ENCODE measurements at regions not wholly inside any gene's neighbourhood (a gene's known extent, or its start where the extent isn't known, plus 50 kb on each side); places are given as distances from the start of the nearest gene placed in this dataset.

- Histone ChIP-seq H3K9me3 (ENCODE audit: insufficient read depth, low read depth, low read length) (no peaks in the 10 kb centered on the region), H3K4me2 (ENCODE audit: low read depth, low read length, poor library complexity, severe bottlenecking) (no peak overlapping the region), H3K36me3 (ENCODE audit: insufficient read depth, low read length) (no peaks in the 10 kb centered on the region), H3K9ac (ENCODE audit: low read depth, low read length, poor library complexity, severe bottlenecking) (no peak overlapping the region), H3K27me3 (ENCODE audit: insufficient read depth, low read length, poor library complexity, severe bottlenecking) (no peaks in the 10 kb centered on the region), H3K79me2 (ENCODE audit: insufficient read depth, low read length) (no peaks in the 10 kb centered on the region), H3K4me1 (ENCODE audit: insufficient read depth, low read length, poor library complexity, severe bottlenecking) (no peaks in the 10 kb centered on the region), H2AFZ (ENCODE audit: low read length) (no peak overlapping the region), H3K9me2 (replicated peaks; ENCODE audit: low read depth, low read length) (no peaks in the 10 kb centered on the region), H3F3A (ENCODE audit: low read depth) (no peaks in the 10 kb centered on the region), H3K4me3 (ENCODE audit: low read length, poor library complexity, severe bottlenecking) (no peak overlapping the region), H4K20me1 (ENCODE audit: insufficient read depth, low read length, poor library complexity, severe bottlenecking) (no peaks in the 10 kb centered on the region)
- TF ChIP-seq CTCF (conservative IDR thresholded peaks at IDR 0.05; ENCODE audit: low read length) (no peak), EZH2phosphoT487 (IDR thresholded peaks at IDR 0.05; ENCODE audit: borderline replicate concordance) (no peak)
Observed at GRCh38 chr9:108205276-108205675, 650.5 kb downstream of the ACTL7B start.

GRCh38 chr9:108197899-108198298, 657.9 kb downstream of the ACTL7B start:
- H3K9ac ChIP-seq (ENCODE audit: low read depth, low read length, poor library complexity, severe bottlenecking): no peak overlapping the region
- H3K4me3 ChIP-seq (ENCODE audit: low read length, poor library complexity, severe bottlenecking): no peak overlapping the region
- H3K4me2 ChIP-seq (ENCODE audit: low read depth, low read length, poor library complexity, severe bottlenecking): no peak overlapping the region
- no peaks in the 10 kb centered on the region for H3F3A ChIP-seq (ENCODE audit: low read depth)
- H3K4me1 ChIP-seq (ENCODE audit: insufficient read depth, low read length, poor library complexity, severe bottlenecking): no peaks in the 10 kb centered on the region
- no peaks in the 10 kb centered on the region; the same call in 1 of the 2 replicates for H3K9me3 ChIP-seq (ENCODE audit: insufficient read depth, low read depth, low read length)
- H3K79me2 ChIP-seq (ENCODE audit: insufficient read depth, low read length): no peaks in the 10 kb centered on the region
- H2AFZ ChIP-seq (ENCODE audit: low read length): no peak overlapping the region
- H3K36me3 ChIP-seq (ENCODE audit: insufficient read depth, low read length): no peaks in the 10 kb centered on the region
- H4K20me1 ChIP-seq (ENCODE audit: insufficient read depth, low read length, poor library complexity, severe bottlenecking): no peaks in the 10 kb centered on the region
- H3K27me3 ChIP-seq (ENCODE audit: insufficient read depth, low read length, poor library complexity, severe bottlenecking): no peaks in the 10 kb centered on the region
- H3K9me2 ChIP-seq (replicated peaks; ENCODE audit: low read depth, low read length): no peaks in the 10 kb centered on the region
- TF ChIP-seq EZH2phosphoT487 (IDR thresholded peaks at IDR 0.05; ENCODE audit: borderline replicate concordance) (no peak), CTCF (conservative IDR thresholded peaks at IDR 0.05; ENCODE audit: low read length) (no peak)

GRCh38 chr9:108197008-108197365, 658.8 kb downstream of the ACTL7B start:
- no peak overlapping the region for H3K9ac ChIP-seq (ENCODE audit: low read depth, low read length, poor library complexity, severe bottlenecking)
- H3K4me2 ChIP-seq (ENCODE audit: low read depth, low read length, poor library complexity, severe bottlenecking): no peak overlapping the region
- no peaks in the 10 kb centered on the region for H4K20me1 ChIP-seq (ENCODE audit: insufficient read depth, low read length, poor library complexity, severe bottlenecking)
- TF ChIP-seq CTCF (conservative IDR thresholded peaks at IDR 0.05; ENCODE audit: low read length) (no peak), EZH2phosphoT487 (IDR thresholded peaks at IDR 0.05; ENCODE audit: borderline replicate concordance) (no peak)
- H3K4me1 ChIP-seq (ENCODE audit: insufficient read depth, low read length, poor library complexity, severe bottlenecking): no peaks in the 10 kb centered on the region
- no peaks in the 10 kb centered on the region; the same call in 1 of the 2 replicates for H3K9me3 ChIP-seq (ENCODE audit: insufficient read depth, low read depth, low read length)
- H3K4me3 ChIP-seq (ENCODE audit: low read length, poor library complexity, severe bottlenecking): no peak overlapping the region
- H3K79me2 ChIP-seq (ENCODE audit: insufficient read depth, low read length): no peaks in the 10 kb centered on the region
- H3K36me3 ChIP-seq (ENCODE audit: insufficient read depth, low read length): no peaks in the 10 kb centered on the region
- no peaks in the 10 kb centered on the region for H3K9me2 ChIP-seq (replicated peaks; ENCODE audit: low read depth, low read length)
- no peak overlapping the region for H2AFZ ChIP-seq (ENCODE audit: low read length)
- H3F3A ChIP-seq (ENCODE audit: low read depth): no peaks in the 10 kb centered on the region
- H3K27me3 ChIP-seq (ENCODE audit: insufficient read depth, low read length, poor library complexity, severe bottlenecking): no peaks in the 10 kb centered on the region

All from Loucy (cell line).